Activated naive CD4-positive, alpha-beta T cell treated with anti-CD3 and anti-CD28 coated beads, Interleukin-2, amount 50 U/mL, for 24 hours (primary cell): ENCODE measurements at regions not wholly inside any gene's neighbourhood (a gene's known extent, or its start where the extent isn't known, plus 50 kb on each side); places are given as distances from the start of the nearest gene placed in this dataset.

Source experiments
- H3K27ac Mint-ChIP-seq: one replicate; pipeline ENCODE4 v1.8.0; 2021; ENCODE audit warnings: mild to moderate bottlenecking, mixed read lengths
- H3K27me3 Mint-ChIP-seq: one replicate; pipeline ENCODE4 v1.8.0; 2021; ENCODE audit warnings: mixed read lengths
- H3K36me3 Mint-ChIP-seq: one replicate; pipeline ENCODE4 v1.8.0; 2021; ENCODE audit warnings: mixed read lengths
- H3K4me1 Mint-ChIP-seq: one replicate; pipeline ENCODE4 v1.8.0; 2021; ENCODE audit warnings: mixed read lengths
- H3K4me3 Mint-ChIP-seq: one replicate; pipeline ENCODE4 v1.8.0; 2021; ENCODE audit warnings: mild to moderate bottlenecking, mixed read lengths
- H3K9me3 Mint-ChIP-seq: one replicate; pipeline ENCODE4 v1.8.0; 2021; ENCODE audit warnings: mixed read lengths

GRCh38 chr5:72034770-72035169 lies 72.5 kb upstream of the MAP1B start:
- H3K27ac Mint-ChIP-seq: no peak overlapping the region

DNA sequence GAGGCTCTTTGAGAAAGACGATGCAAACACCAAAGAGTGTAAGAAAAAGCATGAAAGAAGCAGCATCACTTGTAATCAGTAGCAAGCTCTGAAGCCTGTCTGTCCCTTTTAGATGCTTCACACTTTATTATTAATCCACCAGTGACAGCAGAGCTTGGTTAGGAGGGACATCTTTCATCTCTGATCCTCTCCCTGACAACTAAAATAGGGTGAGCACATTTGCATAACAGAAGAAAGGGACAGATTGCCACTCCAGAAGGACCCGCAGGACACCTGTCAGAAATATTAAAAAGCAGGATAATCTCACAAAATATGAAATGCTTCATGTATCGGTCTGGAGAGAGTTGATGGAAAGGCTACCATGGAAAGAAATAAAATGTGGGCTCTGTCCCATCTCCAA lies 71.4 kb upstream of the MAP1B start:
- Mint-ChIP-seq H3K27me3 (peaks cover 30% of the 10 kb centered on the region), H3K36me3 (peaks cover 2% of the 10 kb centered on the region), H3K4me3 (no peak overlapping the region), H3K9me3 (no peaks in the 10 kb centered on the region), H3K4me1 (no peaks in the 10 kb centered on the region), H3K27ac (no peak overlapping the region)

More at GRCh38 chr5:72034770-72035169, 72.5 kb upstream of the MAP1B start:
- no peaks in the 10 kb centered on the region for H3K4me1 Mint-ChIP-seq
- H3K27me3 Mint-ChIP-seq: peaks cover 27% of the 10 kb centered on the region
- no peak overlapping the region for H3K4me3 Mint-ChIP-seq
- no peaks in the 10 kb centered on the region for H3K9me3 Mint-ChIP-seq
- peaks cover 2% of the 10 kb centered on the region for H3K36me3 Mint-ChIP-seq

GRCh38 chr5:72036951-72037350 lies 70.3 kb upstream of the MAP1B start:
- Mint-ChIP-seq H3K9me3 (no peaks in the 10 kb centered on the region), H3K27me3 (peaks cover 27% of the 10 kb centered on the region), H3K36me3 (peaks cover 2% of the 10 kb centered on the region), H3K4me3 (no peak overlapping the region), H3K4me1 (no peaks in the 10 kb centered on the region), H3K27ac (no peak overlapping the region)

GRCh38 chr5:72040513-72040912 lies 66.8 kb upstream of the MAP1B start:
- Mint-ChIP-seq H3K27me3 (peaks cover 26% of the 10 kb centered on the region), H3K4me1 (no peaks in the 10 kb centered on the region), H3K36me3 (peaks cover 2% of the 10 kb centered on the region), H3K4me3 (no peak overlapping the region), H3K9me3 (no peaks in the 10 kb centered on the region), H3K27ac (no peak overlapping the region)

DNA sequence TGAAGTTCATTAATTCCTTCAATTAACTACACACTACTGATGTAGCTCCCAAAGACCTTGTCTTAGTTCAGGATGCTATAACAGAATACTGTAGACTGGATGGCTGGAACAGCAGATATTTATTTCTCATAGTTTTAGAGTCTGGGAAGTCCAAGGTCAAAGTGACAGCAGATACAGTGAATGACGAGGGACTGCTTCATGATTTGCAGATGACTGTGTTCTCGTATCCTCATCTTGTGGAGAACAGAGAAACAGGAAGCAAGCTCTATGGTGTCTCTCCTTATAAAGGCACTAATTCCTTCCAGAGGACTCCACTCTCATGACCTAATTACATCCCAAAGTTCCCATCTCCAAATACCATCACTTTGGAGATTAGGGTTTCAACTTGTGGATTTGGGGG lies 65.6 kb upstream of the MAP1B start:
- Mint-ChIP-seq H3K4me3 (no peak overlapping the region), H3K27ac (no peak overlapping the region), H3K27me3 (peaks cover 24% of the 10 kb centered on the region), H3K4me1 (no peaks in the 10 kb centered on the region), H3K9me3 (no peaks in the 10 kb centered on the region), H3K36me3 (peaks cover 2% of the 10 kb centered on the region)

DNA sequence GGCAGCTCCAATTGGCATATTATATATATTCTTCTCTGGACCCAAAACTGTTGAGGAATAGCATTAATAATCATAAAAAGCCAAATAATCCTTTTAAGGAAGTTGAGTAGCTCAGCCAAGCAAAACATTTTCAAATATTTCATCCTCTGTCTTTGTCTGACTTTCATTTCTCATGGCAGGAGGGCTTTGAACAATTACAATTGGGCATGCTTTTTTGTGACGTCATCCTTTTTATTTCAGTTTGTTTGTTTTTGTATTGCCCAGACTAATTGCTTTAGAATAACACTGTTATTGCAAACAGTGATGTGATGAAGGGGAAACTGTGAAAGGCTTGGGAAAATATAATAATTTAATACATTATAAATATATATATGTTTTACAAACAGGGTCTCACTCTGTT lies 65.2 kb upstream of the MAP1B start:
- Mint-ChIP-seq H3K9me3 (peaks cover under 1% of the 10 kb centered on the region), H3K27me3 (peaks cover 24% of the 10 kb centered on the region), H3K4me3 (no peak overlapping the region), H3K27ac (no peak overlapping the region), H3K4me1 (no peaks in the 10 kb centered on the region), H3K36me3 (peaks cover 2% of the 10 kb centered on the region)

DNA sequence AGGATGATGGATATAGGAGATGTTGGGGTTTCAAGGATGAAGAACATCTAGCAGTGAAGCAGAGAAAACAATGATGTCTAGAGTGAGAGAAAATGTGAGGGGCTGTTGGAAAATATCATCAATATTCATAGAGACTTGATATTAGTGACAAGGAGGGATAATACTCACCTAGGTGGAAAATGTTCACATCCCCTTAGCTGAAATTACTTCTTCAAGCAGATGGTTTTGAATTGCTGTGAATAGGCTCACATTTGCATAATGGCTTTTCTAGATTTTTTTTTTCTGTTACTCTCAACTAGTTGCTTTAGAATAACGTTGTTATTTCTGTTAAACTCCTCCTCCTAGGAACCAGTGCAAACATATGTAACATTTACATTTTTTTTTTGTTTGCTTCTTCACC lies 61.6 kb upstream of the MAP1B start:
- Mint-ChIP-seq H3K27ac (no peak overlapping the region), H3K4me1 (no peaks in the 10 kb centered on the region), H3K36me3 (no peaks in the 10 kb centered on the region), H3K27me3 (peaks cover 12% of the 10 kb centered on the region), H3K9me3 (peaks cover 11% of the 10 kb centered on the region), H3K4me3 (no peak overlapping the region)

- no peak overlapping the region for H3K4me3 Mint-ChIP-seq
- H3K9me3 Mint-ChIP-seq: peaks cover 11% of the 10 kb centered on the region
- no peaks in the 10 kb centered on the region for H3K36me3 Mint-ChIP-seq
- H3K27ac Mint-ChIP-seq: no peak overlapping the region
- H3K4me1 Mint-ChIP-seq: no peaks in the 10 kb centered on the region
- peaks cover 12% of the 10 kb centered on the region for H3K27me3 Mint-ChIP-seq
These were observed 61.2 kb upstream of the MAP1B start for GRCh38 chr5:72046106-72046505.

- H3K27ac Mint-ChIP-seq: no peak overlapping the region
- H3K4me1 Mint-ChIP-seq: no peaks in the 10 kb centered on the region
- no peaks in the 10 kb centered on the region for H3K9me3 Mint-ChIP-seq
- H3K4me3 Mint-ChIP-seq: no peak overlapping the region
- no peaks in the 10 kb centered on the region for H3K36me3 Mint-ChIP-seq
- H3K27me3 Mint-ChIP-seq: peaks cover 7% of the 10 kb centered on the region
These were observed 51.6 kb upstream of the MAP1B start for GRCh38 chr5:72055636-72056035.
